ENCODE measurements at regions not wholly inside any gene's neighbourhood (a gene's known extent, or its start where the extent isn't known, plus 50 kb on each side); places are given as distances from the start of the nearest gene placed in this dataset.

GRCh38 chr1:91575909-91576519 lies 75.4 kb downstream of the CDC7 start:
- no peaks in the 10 kb centered on the region for H3K36me3 ChIP-seq (ENCODE audit: control insufficient read depth, insufficient read depth, low read length)
- H3K27me3 ChIP-seq (ENCODE audit: control insufficient read depth, insufficient read depth, low read length), result no peaks in the 10 kb centered on the region
- TF ChIP-seq CTCF (IDR thresholded peaks at IDR 0.05; ENCODE audit: insufficient read depth, low read length, poor library complexity, severe bottlenecking), result no peak
- no peak overlapping the region for H3K4me3 ChIP-seq (ENCODE audit: low read depth, low read length)
- DNase-seq (ENCODE audit: low read depth), result no peak

GRCh38 chr1:91578320-91579109 lies 77.9 kb downstream of the CDC7 start:
- Histone ChIP-seq H3K4me3 (ENCODE audit: low read depth, low read length) (no peak overlapping the region), H3K27me3 (ENCODE audit: control insufficient read depth, insufficient read depth, low read length) (no peaks in the 10 kb centered on the region), H3K36me3 (ENCODE audit: control insufficient read depth, insufficient read depth, low read length) (no peaks in the 10 kb centered on the region)
- DNase-seq (ENCODE audit: low read depth), result no peak
- TF ChIP-seq CTCF (IDR thresholded peaks at IDR 0.05; ENCODE audit: insufficient read depth, low read length, poor library complexity, severe bottlenecking), result no peak

GRCh38 chr1:91579658-91580228 lies 79.1 kb downstream of the CDC7 start:
- no peak for DNase-seq (ENCODE audit: low read depth)
- TF ChIP-seq CTCF (IDR thresholded peaks at IDR 0.05; ENCODE audit: insufficient read depth, low read length, poor library complexity, severe bottlenecking), result no peak
- no peaks in the 10 kb centered on the region for H3K36me3 ChIP-seq (ENCODE audit: control insufficient read depth, insufficient read depth, low read length)
- H3K27me3 ChIP-seq (ENCODE audit: control insufficient read depth, insufficient read depth, low read length), result no peaks in the 10 kb centered on the region
- no peak overlapping the region for H3K4me3 ChIP-seq (ENCODE audit: low read depth, low read length)

- H3K27me3 ChIP-seq (ENCODE audit: control insufficient read depth, insufficient read depth, low read length), result no peaks in the 10 kb centered on the region
- no peaks in the 10 kb centered on the region for H3K36me3 ChIP-seq (ENCODE audit: control insufficient read depth, insufficient read depth, low read length)
- peak; percentile 92 for DNase-seq (ENCODE audit: low read depth)
- no peak for TF ChIP-seq CTCF (IDR thresholded peaks at IDR 0.05; ENCODE audit: insufficient read depth, low read length, poor library complexity, severe bottlenecking)
- no peak overlapping the region for H3K4me3 ChIP-seq (ENCODE audit: low read depth, low read length)
Measured at GRCh38 chr1:91582431-91582921, 81.8 kb downstream of the CDC7 start.

- Histone ChIP-seq H3K4me3 (ENCODE audit: low read depth, low read length) (no peak overlapping the region), H3K36me3 (ENCODE audit: control insufficient read depth, insufficient read depth, low read length) (no peaks in the 10 kb centered on the region), H3K27me3 (ENCODE audit: control insufficient read depth, insufficient read depth, low read length) (no peaks in the 10 kb centered on the region)
- DNase-seq (ENCODE audit: low read depth), result peak; percentile 18
- TF ChIP-seq CTCF (IDR thresholded peaks at IDR 0.05; ENCODE audit: insufficient read depth, low read length, poor library complexity, severe bottlenecking), result no peak
Measured at GRCh38 chr1:91583326-91583755, 82.7 kb downstream of the CDC7 start.
